ENCODE measurements at regions not wholly inside any gene's neighbourhood (a gene's known extent, or its start where the extent isn't known, plus 50 kb on each side); places are given as distances from the start of the nearest gene placed in this dataset.
"Not testable (repeated sequence)": the region's sequence is repeated elsewhere in the genome, so short reads cannot be mapped to it uniquely, and the experiment has no call there.

DNA sequence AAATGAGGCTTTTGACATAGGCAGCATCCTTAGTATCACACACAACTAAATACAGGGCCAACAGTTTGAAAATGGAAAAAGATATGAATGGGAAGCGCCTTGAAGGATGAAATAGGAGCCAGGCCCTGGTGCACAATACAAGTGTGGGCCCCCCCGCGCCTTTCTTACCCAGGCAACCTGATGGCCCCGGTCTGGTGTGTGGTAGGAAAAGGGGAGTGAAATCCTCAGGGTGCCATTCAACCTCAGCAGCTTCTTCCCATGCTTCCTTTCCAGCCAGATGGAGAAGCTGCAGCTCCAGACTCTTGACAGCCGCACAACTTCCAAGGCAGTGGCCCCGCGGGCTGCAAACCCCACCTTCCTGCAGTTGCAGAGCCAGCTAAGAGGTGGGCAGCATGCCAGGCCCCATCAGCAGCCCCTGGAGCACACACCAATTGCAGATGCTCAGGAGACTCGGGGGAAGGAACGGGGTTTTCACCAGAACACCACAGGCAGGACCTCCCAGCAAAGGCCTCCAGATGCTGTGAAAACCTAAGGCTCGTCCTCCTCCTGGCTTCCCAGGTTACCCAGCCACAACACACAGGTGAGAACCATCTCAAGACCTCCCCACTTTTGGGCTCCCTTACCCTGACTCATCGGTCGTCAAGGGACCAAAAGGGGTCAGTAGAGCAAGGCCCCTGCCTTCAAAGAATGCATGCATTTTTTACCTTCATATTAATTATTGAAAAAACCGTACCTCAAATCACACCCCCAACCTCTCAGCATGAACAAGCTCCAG, 101.6 kb downstream of the CPN2 start:
- no peak for DNase-seq (ENCODE audit: low read depth)

- DNase-seq (ENCODE audit: low read depth), result no peak
Observed at GRCh38 chr3:194250098-194251002, 100.8 kb downstream of the CPN2 start.

GRCh38 chr3:194251007-194251406, 100.1 kb downstream of the CPN2 start:
- no peak for DNase-seq (ENCODE audit: low read depth)

- DNase-seq (ENCODE audit: low read depth), result no peak
Observed at GRCh38 chr3:194251461-194251860, 99.7 kb downstream of the CPN2 start.

GRCh38 chr3:194251891-194252560, 99.1 kb downstream of the CPN2 start:
- DNase-seq (ENCODE audit: low read depth), result no peak

DNA sequence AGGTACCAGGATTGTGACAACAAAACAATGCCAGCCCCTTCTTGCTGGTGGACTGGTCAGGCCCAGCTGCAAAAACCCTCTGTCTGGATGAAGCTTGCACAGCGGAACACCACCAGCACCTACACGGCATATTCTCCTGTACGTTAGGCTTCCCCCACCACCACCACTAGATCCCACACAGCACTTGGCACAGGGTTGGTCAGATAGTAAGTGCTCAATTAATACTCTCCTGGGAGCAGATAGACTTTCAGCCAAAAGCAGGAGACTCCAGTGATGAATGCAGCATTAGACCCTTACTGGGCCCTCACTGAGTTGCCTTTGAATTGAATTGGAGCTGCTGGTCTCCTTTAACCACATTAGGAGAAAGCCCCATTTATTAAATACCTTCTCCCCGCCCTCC, 97.9 kb downstream of the CPN2 start:
- no peak for DNase-seq (ENCODE audit: low read depth)

DNA sequence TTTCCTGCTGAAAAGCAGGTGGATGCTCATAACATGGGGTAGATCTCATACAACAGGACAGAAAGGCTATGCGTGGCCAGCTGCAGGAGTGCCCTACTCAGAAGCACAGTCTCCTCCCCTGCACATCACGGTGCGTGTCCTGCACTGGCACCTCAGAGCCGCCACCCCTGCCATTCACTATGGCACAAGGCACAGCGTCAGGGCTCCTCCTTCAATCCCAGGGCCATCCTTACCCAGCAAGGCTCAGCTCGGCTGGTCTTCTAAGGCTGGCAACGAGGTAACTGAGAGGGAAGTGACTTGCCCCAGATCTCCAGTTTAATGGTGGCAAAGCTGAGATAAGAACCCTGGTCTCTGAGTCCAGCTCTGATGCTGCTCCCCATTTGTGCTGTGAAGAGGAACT, 97.1 kb downstream of the CPN2 start:
- no peak for DNase-seq (ENCODE audit: low read depth)

DNA sequence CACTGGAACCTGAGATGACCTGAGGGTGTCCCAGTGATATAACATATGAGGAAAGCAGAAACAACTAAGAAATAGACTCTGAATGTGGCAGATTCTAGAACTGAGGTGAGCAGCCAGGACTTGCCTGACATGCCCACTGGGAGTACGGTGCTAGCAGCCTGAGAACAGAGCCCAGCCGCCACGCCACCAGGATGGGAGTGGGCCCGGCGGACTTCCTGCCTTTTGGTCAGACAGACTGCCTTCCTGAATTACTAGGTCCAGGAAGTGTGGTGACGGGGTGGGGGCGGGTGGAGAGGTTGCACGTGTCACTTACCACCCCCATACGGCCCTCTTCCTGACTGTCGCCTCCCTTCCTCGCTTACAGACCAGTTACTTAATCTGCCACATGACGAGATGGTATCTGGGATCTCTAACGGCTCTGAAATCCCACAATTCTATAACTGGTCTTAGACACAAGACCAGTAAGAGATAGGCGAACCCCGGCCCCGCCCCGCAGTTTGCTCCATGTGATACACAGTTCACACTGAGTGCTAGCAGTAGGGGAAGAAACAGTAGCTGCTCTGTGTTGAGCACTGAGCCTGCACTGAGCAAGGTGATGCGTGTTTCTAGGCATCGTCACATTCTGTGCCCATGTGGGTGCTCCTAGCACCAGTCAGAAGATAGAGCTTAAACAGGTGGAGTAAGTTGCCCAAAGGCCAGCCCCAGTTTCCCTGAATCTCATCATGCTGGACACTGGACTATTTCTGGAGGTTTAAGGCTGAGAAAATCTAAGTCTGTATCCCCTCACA, 95.7 kb downstream of the CPN2 start:
- DNase-seq (ENCODE audit: low read depth), result peak; percentile 31

GRCh38 chr3:194256040-194256945, 94.8 kb downstream of the CPN2 start:
- no peak for DNase-seq (ENCODE audit: low read depth)

DNA sequence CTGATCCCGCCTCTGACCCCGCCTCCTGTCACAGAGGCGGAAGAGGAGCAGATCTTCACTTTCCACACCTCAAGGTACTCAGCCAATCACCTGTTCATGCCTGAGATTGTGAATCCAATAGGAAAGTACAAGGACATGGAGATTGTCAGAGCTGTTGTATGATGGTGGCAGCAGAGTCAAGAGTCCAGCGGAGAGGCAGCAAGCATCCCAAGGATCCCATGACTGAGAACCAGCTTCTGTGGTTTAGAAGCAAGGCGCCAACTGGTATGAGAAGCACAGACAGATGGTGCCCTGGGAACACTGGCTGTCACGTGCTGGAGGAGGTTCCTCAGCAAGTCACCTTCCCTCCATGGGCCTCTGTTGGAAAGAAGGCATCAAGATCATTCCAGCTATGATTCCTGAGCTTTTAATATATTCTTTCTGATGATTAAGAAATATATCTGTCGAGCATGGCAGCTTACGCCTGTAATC, 93.9 kb downstream of the CPN2 start:
- DNase-seq (ENCODE audit: low read depth), result no peak

- DNase-seq (ENCODE audit: low read depth), result no peak
Observed at GRCh38 chr3:194257916-194258668, 93.0 kb downstream of the CPN2 start.

GRCh38 chr3:194259982-194260766, 91.0 kb downstream of the CPN2 start:
- no peak for DNase-seq (ENCODE audit: low read depth)

GRCh38 chr3:194261581-194262063, 89.5 kb downstream of the CPN2 start:
- no peak for DNase-seq (ENCODE audit: low read depth)

GRCh38 chr3:194262176-194262924, 88.8 kb downstream of the CPN2 start:
- no peak for DNase-seq (ENCODE audit: low read depth)

DNA sequence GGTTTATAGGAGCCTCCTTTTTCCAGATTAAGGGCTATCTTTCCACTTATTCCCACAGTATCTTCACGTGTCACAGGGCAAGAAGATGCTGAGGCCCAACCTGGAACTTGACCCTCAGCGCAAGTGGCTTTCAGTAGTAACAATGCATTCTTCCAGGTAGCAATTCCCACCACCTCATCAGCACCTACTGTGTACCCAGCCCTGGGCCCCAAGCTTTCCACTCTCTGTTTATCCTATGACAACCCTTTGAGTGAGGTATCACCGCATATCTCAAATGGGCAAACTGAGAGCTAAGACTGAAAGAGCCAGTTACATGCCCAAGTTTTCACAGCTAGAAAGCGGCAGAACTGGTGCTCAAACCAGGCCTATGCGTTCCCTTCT, 88.2 kb downstream of the CPN2 start:
- DNase-seq (ENCODE audit: low read depth), result no peak

DNA sequence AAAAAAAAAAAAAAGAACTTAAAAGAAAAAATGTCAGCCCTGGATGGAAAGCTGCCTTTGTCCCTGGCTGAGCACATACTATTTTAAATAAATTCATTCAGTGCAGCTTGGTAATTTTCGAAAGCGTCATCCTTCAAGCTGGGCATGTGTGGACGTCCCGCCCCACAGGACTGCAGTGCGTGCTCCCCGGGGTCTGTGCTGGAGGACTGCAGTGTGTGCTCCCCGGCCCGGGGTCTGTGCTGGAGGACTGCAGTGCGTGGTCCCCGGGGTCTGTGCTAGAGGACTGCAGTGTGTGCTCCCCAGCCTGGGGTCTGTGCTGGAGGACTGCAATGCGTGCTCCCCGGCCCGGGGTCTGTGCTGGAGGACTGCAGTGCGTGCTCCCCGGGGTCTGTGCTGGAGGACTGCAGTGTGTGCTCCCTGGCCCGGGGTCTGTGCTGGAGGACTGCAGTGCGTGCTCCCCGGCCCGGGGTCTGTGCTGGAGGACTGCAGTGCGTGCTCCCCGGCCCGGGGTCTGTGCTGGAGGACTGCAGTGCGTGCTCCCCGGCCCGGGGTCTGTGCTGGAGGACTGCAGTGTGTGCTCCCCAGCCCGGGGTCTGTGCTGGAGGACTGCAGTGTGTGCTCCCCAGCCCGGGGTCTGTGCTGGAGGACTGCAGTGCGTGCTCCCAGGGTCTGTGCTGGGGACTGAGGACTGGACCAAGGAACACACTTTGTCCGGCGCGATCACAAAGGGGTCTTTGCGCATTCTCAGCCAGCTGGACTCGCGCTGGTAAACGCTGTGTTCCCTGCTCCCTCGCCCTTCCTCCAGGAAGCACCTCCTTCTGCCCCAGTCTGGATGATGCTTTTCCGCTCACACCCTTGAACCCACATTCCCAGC, 86.3 kb downstream of the CPN2 start:
- DNase-seq (ENCODE audit: low read depth), result not testable (repeated sequence)

GRCh38 chr3:194265505-194265892, 85.6 kb downstream of the CPN2 start:
- DNase-seq (ENCODE audit: low read depth), result no peak
